Natural killer cell (primary cell): ENCODE measurements at regions not wholly inside any gene's neighbourhood (a gene's known extent, or its start where the extent isn't known, plus 50 kb on each side); places are given as distances from the start of the nearest gene placed in this dataset.

Experiments
- ATAC-seq, 3 donors: fragments of 150-1000 bp in 2 of 3; fragments of 200-7000 bp in 1 of 3; cut with Tn5 transposase; 1 replicate in 1 of 3; 2 replicates in 2 of 3; pipeline ENCODE4 v1.10.0; 2021; ENCODE audit warnings: mild to moderate bottlenecking in 2 of 3, moderate library complexity in 2 of 3
- DNase-seq, 2 donors: peaks; one replicate each; pipeline versions ENCODE4 v3.0.0 to v3.0.0-alpha.2; 2013 to 2021; ENCODE audit warnings: mixed read lengths in 1 of 2
- H3K27ac ChIP-seq: one replicate; pipeline ENCODE4 v1.5.1; 2013; ENCODE audit warnings: mild to moderate bottlenecking, low read length
- H3K27me3 ChIP-seq: one replicate; pipeline ENCODE4 v1.6.1; 2013; ENCODE audit warnings: low read length; ENCODE audit not compliant: control insufficient read depth, insufficient read depth
- H3K36me3 ChIP-seq: one replicate; pipeline ENCODE4 v1.6.1; 2013; ENCODE audit warnings: low read length; ENCODE audit not compliant: control insufficient read depth, insufficient read depth
- H3K4me1 ChIP-seq: one replicate; pipeline ENCODE4 v1.6.1; 2013; ENCODE audit warnings: low read length; ENCODE audit not compliant: control insufficient read depth, insufficient read depth
- H3K4me3 ChIP-seq: one replicate; pipeline ENCODE4 v1.5.1; 2013; ENCODE audit warnings: low read length
- H3K9me3 ChIP-seq: one replicate; pipeline ENCODE4 v1.6.1; 2013; ENCODE audit warnings: low read length; ENCODE audit not compliant: control insufficient read depth, insufficient read depth
- H3K27ac Mint-ChIP-seq, 2 donors: one replicate each; pipeline ENCODE4 v1.8.0; 2022; ENCODE audit warnings: mild to moderate bottlenecking in 2 of 2, mixed read lengths in 2 of 2, moderate library complexity in 1 of 2
- H3K27me3 Mint-ChIP-seq, 2 donors: one replicate each; pipeline ENCODE4 v1.8.0; 2022; ENCODE audit warnings: low read depth in 2 of 2, mixed read lengths in 2 of 2
- H3K36me3 Mint-ChIP-seq: one replicate; pipeline ENCODE4 v1.8.0; 2022; ENCODE audit warnings: mixed read lengths
- H3K4me1 Mint-ChIP-seq, 2 donors: one replicate each; pipeline ENCODE4 v1.8.0; 2022; ENCODE audit warnings: mixed read lengths in 2 of 2
- H3K4me3 Mint-ChIP-seq: one replicate; pipeline ENCODE4 v1.8.0; 2022; ENCODE audit warnings: mild to moderate bottlenecking, moderate library complexity, mixed read lengths
- H3K9me3 Mint-ChIP-seq, 2 donors: one replicate each; pipeline ENCODE4 v1.8.0; 2022; ENCODE audit warnings: mixed read lengths in 2 of 2
- WGBS: methylation state at CpG from one replicate; pipeline ENCODE4 v1.1.7; 2013; ENCODE audit warnings: missing lambda C conversion rate; ENCODE audit not compliant: insufficient coverage; 5-methylcytosine and 5-hydroxymethylcytosine counted together
- intact Hi-C: fragments of 100-400 bp; cut with micrococcal nuclease; formaldehyde crosslinking; loops from one replicate; pipeline ENCODE4 v1.14.2; 2022
- TF ChIP-seq, protein P1 (sequence below): fragments of 200-600 bp; IDR thresholded peaks from one replicate; pipeline ENCODE4 v1.8.0; 2022; ENCODE audit warnings: antibody characterized with exemption

DNA sequence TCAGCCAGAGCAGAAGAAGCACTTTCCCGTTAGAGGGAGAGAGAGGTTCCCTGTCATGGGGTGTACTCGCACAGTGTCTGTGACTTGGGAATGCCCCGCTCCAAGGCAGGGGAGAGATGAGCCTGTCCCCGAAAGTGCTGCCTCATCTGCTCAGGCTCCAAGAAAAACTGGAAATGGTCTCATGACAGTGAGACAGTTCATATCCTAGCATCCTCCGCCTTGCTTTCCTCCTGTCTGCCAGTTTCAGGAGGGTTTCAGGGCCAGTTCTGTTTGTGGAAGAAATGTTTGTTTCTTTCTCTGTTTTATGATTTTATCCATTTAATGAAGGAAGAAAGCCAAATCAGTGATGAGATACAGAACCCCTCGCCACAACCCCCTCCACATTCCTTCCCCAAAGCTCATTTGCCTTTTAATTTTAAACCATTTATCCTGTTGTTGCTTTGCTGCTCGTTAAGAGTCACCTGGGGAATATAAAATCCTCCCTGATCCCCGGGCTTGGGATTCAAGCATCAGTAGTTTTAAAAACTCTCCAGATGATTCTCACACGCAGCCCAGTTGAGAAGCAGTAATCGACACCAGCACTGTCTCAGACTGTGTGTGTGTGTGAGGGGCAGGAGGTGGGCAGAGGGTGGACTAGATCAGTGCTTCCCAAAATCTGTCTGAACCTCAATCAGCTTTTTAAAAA, 144.6 kb upstream of the UBL3 start:
- H3K27ac Mint-ChIP-seq: no peak overlapping the region
- H3K36me3 Mint-ChIP-seq: no peaks in the 10 kb centered on the region
- ATAC-seq (no peak), DNase-seq (no peak)
- Histone ChIP-seq H3K9me3 (no peaks in the 10 kb centered on the region), H3K27me3 (no peaks in the 10 kb centered on the region), H3K4me3 (no peak overlapping the region), H3K27ac (no peak overlapping the region), H3K36me3 (no peaks in the 10 kb centered on the region), H3K4me1 (no peaks in the 10 kb centered on the region)
- no peak overlapping the region for H3K4me3 Mint-ChIP-seq
- intact Hi-C loops: no loop called here
- H3K4me1 Mint-ChIP-seq: no peaks in the 10 kb centered on the region
- H3K9me3 Mint-ChIP-seq: no peaks in the 10 kb centered on the region
- no peaks in the 10 kb centered on the region for H3K27me3 Mint-ChIP-seq
- WGBS: 83% methylated on average over 10 of the region's 10 CpGs
- TF ChIP-seq, protein P1, sequence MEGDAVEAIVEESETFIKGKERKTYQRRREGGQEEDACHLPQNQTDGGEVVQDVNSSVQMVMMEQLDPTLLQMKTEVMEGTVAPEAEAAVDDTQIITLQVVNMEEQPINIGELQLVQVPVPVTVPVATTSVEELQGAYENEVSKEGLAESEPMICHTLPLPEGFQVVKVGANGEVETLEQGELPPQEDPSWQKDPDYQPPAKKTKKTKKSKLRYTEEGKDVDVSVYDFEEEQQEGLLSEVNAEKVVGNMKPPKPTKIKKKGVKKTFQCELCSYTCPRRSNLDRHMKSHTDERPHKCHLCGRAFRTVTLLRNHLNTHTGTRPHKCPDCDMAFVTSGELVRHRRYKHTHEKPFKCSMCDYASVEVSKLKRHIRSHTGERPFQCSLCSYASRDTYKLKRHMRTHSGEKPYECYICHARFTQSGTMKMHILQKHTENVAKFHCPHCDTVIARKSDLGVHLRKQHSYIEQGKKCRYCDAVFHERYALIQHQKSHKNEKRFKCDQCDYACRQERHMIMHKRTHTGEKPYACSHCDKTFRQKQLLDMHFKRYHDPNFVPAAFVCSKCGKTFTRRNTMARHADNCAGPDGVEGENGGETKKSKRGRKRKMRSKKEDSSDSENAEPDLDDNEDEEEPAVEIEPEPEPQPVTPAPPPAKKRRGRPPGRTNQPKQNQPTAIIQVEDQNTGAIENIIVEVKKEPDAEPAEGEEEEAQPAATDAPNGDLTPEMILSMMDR: no peak

DNA sequence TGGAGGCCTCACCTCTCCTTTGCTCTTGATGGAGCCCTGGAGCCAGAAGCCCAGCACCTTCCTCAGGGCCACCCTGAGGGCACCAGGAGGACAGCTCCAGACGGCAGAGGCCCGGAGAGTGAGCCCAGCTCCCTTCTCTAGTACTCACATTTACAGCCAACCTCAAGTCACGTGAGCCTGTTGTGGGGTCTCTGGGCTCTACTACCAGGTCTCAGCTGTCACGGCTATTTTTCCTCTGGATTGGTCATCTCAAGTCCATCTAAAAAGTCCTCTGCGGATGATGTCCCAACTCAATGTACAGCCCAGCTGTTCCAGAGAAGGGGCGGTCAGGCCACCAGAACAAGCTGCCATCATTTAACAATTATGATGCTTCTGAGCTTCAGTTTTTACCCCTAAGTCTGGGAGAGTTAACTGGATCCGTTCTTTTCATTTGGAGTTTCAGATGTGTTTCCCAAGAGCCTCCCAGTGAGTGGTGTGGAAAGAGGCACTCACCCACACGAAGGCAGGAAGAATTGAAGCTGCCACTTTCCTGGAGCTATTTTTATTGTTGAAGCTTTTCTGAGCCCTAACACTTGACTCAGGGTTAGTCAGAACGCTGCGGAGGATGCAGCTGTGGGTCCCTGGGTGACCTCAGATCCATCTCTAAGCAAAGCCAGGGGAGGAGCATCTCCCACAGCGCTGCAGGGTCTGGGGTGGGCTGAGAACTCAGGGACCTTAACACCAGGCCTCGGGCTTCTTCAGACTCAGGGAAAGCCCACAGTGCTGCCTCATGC, 143.5 kb upstream of the UBL3 start:
- DNase-seq: no peak
- Mint-ChIP-seq H3K9me3 (no peaks in the 10 kb centered on the region), H3K36me3 (no peaks in the 10 kb centered on the region), H3K27me3 (no peaks in the 10 kb centered on the region), H3K4me3 (no peak overlapping the region), H3K27ac (no peak overlapping the region), H3K4me1 (no peaks in the 10 kb centered on the region)
- ATAC-seq: no peak
- Histone ChIP-seq H3K4me1 (no peaks in the 10 kb centered on the region), H3K27ac (no peak overlapping the region), H3K36me3 (no peaks in the 10 kb centered on the region), H3K4me3 (no peak overlapping the region), H3K9me3 (no peaks in the 10 kb centered on the region), H3K27me3 (no peaks in the 10 kb centered on the region)
- 54% methylated on average over 12 of the region's 12 CpGs for WGBS
- TF ChIP-seq, protein P1: no peak
- intact Hi-C loops: no loop called here

DNA sequence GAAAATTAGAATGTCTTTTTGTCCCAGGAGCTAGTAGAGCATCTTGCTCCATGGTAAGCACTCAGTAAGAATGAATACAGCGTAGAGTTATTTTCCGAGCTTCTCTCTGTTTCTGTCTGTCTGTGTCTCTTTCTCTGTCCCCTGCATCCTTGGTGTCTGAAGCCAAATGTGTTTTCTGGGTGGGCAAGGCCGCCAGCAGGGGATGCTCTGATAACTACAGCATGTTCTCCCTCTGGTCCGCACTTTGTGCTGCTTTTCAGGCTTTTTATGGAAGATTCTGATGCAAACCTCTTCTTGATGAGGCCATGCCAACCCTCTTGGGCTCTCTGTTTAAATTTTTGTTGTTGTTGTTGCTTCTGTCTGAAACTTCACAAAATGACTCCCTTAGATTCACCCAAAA, 142.8 kb upstream of the UBL3 start:
- H3K4me1 ChIP-seq: no peaks in the 10 kb centered on the region
- 94% methylated on average over 4 of the region's 4 CpGs for WGBS
- TF ChIP-seq, protein P1: no peak
- H3K27ac Mint-ChIP-seq: no peak overlapping the region
- peaks cover 4% of the 10 kb centered on the region for H3K9me3 ChIP-seq
- peaks cover 0 to 1% of the 10 kb centered on the region in 2 donors for H3K9me3 Mint-ChIP-seq
- H3K36me3 Mint-ChIP-seq: peaks cover 2% of the 10 kb centered on the region
- no peaks in the 10 kb centered on the region for H3K4me1 Mint-ChIP-seq
- H3K27me3 ChIP-seq: peaks cover 3% of the 10 kb centered on the region
- DNase-seq (no peak), ATAC-seq (no peak)
- no peak overlapping the region for H3K4me3 Mint-ChIP-seq
- no peak overlapping the region for H3K4me3 ChIP-seq
- peaks cover 2% of the 10 kb centered on the region in 2 donors for H3K27me3 Mint-ChIP-seq
- no peaks in the 10 kb centered on the region for H3K36me3 ChIP-seq
- intact Hi-C loops: no loop called here
- H3K27ac ChIP-seq: no peak overlapping the region
